ENCODE measurements at regions not wholly inside any gene's neighbourhood (a gene's known extent, or its start where the extent isn't known, plus 50 kb on each side); places are given as distances from the start of the nearest gene placed in this dataset.

DNA sequence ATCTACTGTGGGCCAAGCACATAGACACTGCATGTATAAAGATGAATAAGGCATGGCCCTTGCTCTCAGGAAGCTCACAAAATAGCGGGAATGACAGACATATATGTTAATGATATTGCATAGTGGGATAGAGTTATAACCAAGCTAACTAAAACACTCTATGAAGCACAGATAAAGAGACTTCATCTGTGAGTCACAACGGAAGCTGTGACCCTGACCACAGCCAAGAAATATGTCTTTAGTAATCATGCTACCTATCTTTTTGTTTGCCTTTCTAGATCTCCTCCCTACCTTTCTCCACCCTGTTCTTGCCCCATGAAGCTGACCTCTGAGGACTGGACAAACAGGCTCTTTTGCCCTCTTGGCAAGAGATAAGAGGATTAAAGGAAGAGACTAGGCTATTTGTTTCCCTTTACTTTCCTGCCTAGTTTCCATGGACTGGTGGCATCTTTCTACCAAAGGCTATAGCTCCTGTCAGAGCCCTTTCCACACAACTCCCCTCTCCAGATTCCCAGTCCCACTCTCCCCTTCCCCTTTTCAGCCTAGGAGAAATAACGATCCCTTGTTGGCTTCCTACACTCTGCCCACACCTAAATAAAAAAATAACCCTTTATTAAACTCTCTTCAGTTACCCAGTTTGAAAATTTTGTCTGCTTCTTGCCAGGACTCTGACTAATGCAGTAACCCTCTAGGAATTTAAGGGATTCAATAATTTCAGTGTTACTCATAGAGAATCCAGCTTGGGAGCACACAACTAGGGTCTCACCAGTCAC, 504.9 kb upstream of the MARCKS start:
- TF ChIP-seq POLR2A (IDR thresholded peaks at IDR 0.05; ENCODE audit: low read length) (no peak), GATA1 (IDR thresholded peaks at IDR 0.05; ENCODE audit: low read depth, low read length) (no peak)
